ENCODE measurements at regions not wholly inside any gene's neighbourhood (a gene's known extent, or its start where the extent isn't known, plus 50 kb on each side); places are given as distances from the start of the nearest gene placed in this dataset.
"Not testable (repeated sequence)": the region's sequence is repeated elsewhere in the genome, so short reads cannot be mapped to it uniquely, and the experiment has no call there.

GRCh38 chr4:183011213-183011907, 87.7 kb upstream of the WWC2 start:
- no peak overlapping the region for H3K4me3 ChIP-seq (ENCODE audit: low read depth, low read length)
- DNase-seq (ENCODE audit: low read depth), result no peak
- TF ChIP-seq, protein P1, sequence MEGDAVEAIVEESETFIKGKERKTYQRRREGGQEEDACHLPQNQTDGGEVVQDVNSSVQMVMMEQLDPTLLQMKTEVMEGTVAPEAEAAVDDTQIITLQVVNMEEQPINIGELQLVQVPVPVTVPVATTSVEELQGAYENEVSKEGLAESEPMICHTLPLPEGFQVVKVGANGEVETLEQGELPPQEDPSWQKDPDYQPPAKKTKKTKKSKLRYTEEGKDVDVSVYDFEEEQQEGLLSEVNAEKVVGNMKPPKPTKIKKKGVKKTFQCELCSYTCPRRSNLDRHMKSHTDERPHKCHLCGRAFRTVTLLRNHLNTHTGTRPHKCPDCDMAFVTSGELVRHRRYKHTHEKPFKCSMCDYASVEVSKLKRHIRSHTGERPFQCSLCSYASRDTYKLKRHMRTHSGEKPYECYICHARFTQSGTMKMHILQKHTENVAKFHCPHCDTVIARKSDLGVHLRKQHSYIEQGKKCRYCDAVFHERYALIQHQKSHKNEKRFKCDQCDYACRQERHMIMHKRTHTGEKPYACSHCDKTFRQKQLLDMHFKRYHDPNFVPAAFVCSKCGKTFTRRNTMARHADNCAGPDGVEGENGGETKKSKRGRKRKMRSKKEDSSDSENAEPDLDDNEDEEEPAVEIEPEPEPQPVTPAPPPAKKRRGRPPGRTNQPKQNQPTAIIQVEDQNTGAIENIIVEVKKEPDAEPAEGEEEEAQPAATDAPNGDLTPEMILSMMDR (IDR thresholded peaks at IDR 0.05; ENCODE audit: insufficient read depth, low read depth, low read length, missing control alignments), result no peak

DNA sequence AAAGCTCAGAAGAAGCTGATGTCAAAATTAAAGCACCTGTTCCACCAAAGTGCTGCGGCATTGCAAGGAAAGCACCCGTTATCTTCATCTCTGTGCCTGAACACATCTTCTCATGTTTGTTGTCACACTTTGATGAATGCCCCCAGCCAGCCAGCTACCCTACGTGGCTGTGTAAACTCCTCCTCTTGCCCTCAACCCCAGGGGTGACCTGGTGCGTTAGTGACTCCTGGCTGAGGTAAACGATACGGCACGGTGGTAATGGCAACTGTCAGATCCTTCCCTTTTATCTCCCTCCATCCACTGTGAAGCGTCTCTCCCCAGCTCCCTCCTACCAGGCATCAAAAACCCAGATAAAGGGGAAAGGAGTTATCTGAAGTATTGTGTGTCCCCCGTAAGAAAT, 90.6 kb upstream of the WWC2 start:
- DNase-seq (ENCODE audit: low read depth), result no peak
- TF ChIP-seq, protein P1 (IDR thresholded peaks at IDR 0.05; ENCODE audit: insufficient read depth, low read depth, low read length, missing control alignments), result no peak

GRCh38 chr4:183004370-183004769, 87.2 kb upstream of the DCTD start:
- H3K4me3 ChIP-seq (ENCODE audit: low read depth, low read length); DNase-seq (ENCODE audit: low read depth): not testable (repeated sequence)

More for the DNA sequence above, 90.6 kb upstream of the WWC2 start:
- no peak overlapping the region for H3K4me3 ChIP-seq (ENCODE audit: low read depth, low read length)

DNA sequence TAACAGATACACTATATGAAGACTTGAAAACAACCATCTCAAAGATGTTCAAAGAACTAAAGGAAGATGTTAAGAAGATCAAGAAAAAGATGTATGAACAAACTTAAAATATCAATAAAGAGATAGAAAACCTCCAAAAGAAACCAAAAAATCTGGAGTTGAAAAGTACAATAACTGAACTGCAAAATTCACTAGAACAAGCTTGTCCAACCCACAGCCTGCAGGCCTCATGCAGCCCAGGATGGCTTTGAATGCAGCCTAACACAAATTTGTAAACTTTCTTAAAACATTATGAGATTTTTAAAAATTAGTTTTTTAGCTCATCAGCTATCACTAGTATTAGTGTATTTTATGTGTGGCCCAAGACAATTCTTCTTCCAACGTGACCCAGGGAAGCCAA, 77.0 kb upstream of the DCTD start:
- DNase-seq (ENCODE audit: low read depth), result no peak
- TF ChIP-seq, protein P1 (IDR thresholded peaks at IDR 0.05; ENCODE audit: insufficient read depth, low read depth, low read length, missing control alignments), result no peak
- H3K4me3 ChIP-seq (ENCODE audit: low read depth, low read length), result no peak overlapping the region

- TF ChIP-seq, protein P1 (IDR thresholded peaks at IDR 0.05; ENCODE audit: insufficient read depth, low read depth, low read length, missing control alignments), result no peak
- peak; percentile 82 for DNase-seq (ENCODE audit: low read depth)
- H3K4me3 ChIP-seq (ENCODE audit: low read depth, low read length), result no peak overlapping the region
Measured at GRCh38 chr4:182978152-182978827, 61.1 kb upstream of the DCTD start.

DNA sequence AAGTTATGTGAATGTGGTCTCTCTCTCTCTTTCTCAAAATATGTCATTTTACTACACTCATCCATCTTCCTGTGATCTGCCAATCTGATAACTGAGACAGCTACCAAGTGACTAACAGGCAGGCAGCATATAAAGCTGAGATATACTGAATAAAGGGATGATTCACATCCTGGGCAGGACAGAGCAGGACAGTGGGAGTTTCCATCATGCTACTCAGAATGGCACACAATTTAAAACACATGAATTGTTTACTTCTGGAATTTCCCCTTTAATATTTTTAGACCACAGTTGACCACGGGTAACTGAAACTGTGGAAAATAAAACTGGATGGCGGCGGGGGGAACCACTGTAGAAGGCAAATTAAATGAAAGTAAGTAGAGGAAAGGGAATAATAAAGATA, 58.6 kb upstream of the DCTD start:
- H3K4me3 ChIP-seq (ENCODE audit: low read depth, low read length), result no peak overlapping the region
- DNase-seq (ENCODE audit: low read depth), result peak; percentile 66
- TF ChIP-seq, protein P1 (IDR thresholded peaks at IDR 0.05; ENCODE audit: insufficient read depth, low read depth, low read length, missing control alignments), result no peak

DNA sequence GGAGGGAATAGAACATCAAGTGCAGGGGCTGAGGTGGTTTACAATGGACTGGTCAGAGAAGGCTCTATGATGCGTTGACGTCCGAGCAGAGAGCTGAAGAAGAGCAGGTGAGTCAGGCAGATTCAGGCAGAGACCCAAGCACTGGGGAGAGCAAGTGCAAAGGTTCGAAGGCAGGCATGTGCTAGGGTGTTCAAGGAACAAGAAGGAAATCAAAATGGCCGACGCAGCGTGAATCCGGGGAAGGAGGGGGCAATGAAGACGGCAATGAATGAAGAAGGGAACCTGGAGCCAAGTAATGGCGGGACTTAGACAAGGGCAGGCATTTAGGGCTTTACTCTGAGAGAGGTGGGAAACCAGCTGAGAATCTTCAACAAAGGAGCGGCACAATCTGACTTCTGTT, 56.8 kb upstream of the DCTD start:
- no peak for DNase-seq (ENCODE audit: low read depth)
- no peak overlapping the region for H3K4me3 ChIP-seq (ENCODE audit: low read depth, low read length)
- TF ChIP-seq, protein P1 (IDR thresholded peaks at IDR 0.05; ENCODE audit: insufficient read depth, low read depth, low read length, missing control alignments), result no peak

Measured in GM12865 (cell line).